ENCODE measurements at regions not wholly inside any gene's neighbourhood (a gene's known extent, or its start where the extent isn't known, plus 50 kb on each side); places are given as distances from the start of the nearest gene placed in this dataset.

DNA sequence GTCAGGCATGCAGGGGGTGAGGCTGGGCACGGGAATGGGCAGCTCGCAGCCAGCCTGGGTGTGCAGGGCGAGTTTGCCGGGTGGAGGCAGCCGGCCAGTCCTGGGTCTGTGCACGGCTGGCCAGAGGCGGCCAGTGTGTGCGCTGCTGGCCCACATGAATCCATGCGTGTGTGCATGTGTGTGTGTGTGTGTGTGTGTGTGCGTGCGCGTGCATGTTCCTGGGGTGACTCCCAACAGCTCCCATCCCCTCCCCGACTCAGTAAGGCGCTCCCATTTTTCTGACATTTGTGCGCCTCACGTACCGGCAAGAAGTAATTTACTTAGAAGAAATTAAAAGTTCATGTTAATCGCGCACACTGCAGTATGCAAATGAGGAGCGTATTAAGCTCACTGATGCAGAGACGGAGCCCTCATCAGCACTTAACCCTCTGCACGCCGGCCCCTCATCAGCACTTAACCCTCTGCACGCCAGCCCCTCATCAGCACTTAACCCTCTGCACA lies 55.4 kb upstream of the ACSF3 start:
- Mint-ChIP-seq H3K27ac (no peak overlapping the region), H3K36me3 (ENCODE audit: low read depth) (no peaks in the 10 kb centered on the region), H3K9me3 (no peaks in the 10 kb centered on the region), H3K4me1 (peaks cover 18% of the 10 kb centered on the region), H3K27me3 (peaks cover 8% of the 10 kb centered on the region), H3K4me3 (no peak overlapping the region)
- no peak for ATAC-seq (ENCODE audit: low read depth)
- DNase-seq = no peak
- CTCF ChIA-PET = no interaction called here
- intact Hi-C loops (cut with micrococcal nuclease) = no loop called here
- POLR2A ChIA-PET = interaction anchor here (1.0 to 1.2 kb wide), 2 partner anchors 62 to 116 kb away, joined by 3 read pairs; partner anchors contain the start of gene CBFA2T3
- TF ChIP-seq, protein P1, sequence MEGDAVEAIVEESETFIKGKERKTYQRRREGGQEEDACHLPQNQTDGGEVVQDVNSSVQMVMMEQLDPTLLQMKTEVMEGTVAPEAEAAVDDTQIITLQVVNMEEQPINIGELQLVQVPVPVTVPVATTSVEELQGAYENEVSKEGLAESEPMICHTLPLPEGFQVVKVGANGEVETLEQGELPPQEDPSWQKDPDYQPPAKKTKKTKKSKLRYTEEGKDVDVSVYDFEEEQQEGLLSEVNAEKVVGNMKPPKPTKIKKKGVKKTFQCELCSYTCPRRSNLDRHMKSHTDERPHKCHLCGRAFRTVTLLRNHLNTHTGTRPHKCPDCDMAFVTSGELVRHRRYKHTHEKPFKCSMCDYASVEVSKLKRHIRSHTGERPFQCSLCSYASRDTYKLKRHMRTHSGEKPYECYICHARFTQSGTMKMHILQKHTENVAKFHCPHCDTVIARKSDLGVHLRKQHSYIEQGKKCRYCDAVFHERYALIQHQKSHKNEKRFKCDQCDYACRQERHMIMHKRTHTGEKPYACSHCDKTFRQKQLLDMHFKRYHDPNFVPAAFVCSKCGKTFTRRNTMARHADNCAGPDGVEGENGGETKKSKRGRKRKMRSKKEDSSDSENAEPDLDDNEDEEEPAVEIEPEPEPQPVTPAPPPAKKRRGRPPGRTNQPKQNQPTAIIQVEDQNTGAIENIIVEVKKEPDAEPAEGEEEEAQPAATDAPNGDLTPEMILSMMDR (IDR thresholded peaks at IDR 0.05) = no peak

DNA sequence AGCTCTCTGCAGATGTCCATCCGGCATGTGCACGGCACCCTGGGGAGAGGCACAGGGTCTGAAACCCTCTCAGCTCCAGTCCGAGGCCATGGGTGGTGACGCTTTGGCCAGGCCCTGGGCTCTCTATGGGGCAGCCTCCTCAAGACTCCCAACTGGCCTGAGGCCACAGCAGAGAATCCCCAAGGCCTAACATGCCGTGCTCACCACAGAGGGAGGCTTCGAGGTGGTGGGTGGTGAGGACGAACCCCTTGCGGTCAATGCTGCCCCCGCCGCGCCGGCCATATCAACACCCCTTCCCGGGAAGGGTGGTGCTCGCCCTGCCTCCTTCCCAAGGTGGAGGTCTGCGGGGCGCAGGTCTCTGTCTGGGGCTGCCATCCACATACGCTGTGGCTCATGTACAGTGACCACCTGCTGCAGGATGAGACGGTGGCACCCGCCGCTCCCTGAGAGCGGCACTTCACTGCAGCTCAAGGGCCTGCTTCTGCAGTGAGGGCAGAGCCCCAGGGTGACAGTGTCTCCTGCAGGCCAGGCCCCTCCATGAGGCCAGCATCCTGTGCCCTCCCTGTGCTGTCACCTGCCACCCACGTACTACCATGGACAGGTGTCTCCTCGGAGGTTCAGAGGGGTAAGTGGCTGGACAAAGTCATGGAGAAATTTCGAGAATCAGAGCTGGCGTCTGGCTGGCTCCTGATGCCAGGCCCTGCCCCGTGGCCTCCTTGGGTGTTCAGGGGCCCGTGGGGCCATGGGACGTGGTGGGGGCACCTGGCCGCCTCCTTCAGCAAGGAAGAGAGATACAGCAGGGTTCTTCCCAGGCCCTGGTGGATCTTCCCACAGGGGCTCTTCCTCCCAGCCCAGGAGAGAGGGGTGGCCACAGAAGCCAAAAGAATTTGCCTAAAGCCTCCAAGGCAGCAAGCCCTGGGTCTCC lies 54.6 kb upstream of the ACSF3 start:
- POLR2A ChIA-PET = interaction anchor here (0.6 to 1.8 kb wide), 4 partner anchors 11 to 115 kb away, joined by 3 to 6 read pairs (median 3); partner anchors contain the start of gene CBFA2T3
- intact Hi-C loops (cut with micrococcal nuclease) = no loop called here

DNA sequence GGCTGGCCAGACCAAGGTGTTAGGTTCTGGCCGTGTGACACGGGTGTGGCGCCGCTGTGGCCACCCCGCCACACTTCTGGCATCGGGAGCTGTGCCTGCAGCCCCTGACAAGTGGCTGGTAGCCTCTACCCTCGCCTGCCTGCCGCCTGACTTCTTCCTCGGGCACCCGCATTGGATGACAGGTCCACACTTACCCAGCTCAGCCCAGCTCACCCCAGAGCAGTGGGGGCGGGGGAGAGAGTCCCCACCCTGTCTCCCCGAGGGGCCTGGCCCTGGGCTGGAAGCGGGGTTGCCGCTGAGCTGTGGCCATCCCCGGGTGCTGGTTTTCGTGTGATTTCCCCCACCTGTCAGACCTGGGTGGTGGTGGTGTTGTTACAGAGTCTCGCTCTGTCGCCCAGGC lies 53.9 kb upstream of the ACSF3 start:
- DNase-seq (no peak), ATAC-seq (ENCODE audit: low read depth) (peak; percentile 78)
- ChIA-PET POLR2A (interaction anchor here (0.5 to 1.8 kb wide), 2 partner anchors 53 to 72 kb away, joined by 5 to 6 read pairs; no protein-coding TSS in a partner anchor), CTCF (no interaction called here)
- TF ChIP-seq, protein P1 (IDR thresholded peaks at IDR 0.05) = no peak
- no peak overlapping the region for H3K27ac Mint-ChIP-seq
- H3K4me3 Mint-ChIP-seq = no peak overlapping the region
- H3K27me3 Mint-ChIP-seq = peaks cover 11% of the 10 kb centered on the region
- no peaks in the 10 kb centered on the region for H3K9me3 Mint-ChIP-seq
- peaks cover 12% of the 10 kb centered on the region for H3K4me1 Mint-ChIP-seq
- intact Hi-C loops (cut with micrococcal nuclease) = no loop called here
- H3K36me3 Mint-ChIP-seq (ENCODE audit: low read depth) = no peaks in the 10 kb centered on the region

More for the DNA sequence above, 54.6 kb upstream of the ACSF3 start:
- TF ChIP-seq, protein P1 (IDR thresholded peaks at IDR 0.05) = no peak
- CTCF ChIA-PET = no interaction called here
- ATAC-seq (ENCODE audit: low read depth) (no peak), DNase-seq (no peak)
- H3K27ac Mint-ChIP-seq = no peak overlapping the region
- no peaks in the 10 kb centered on the region for H3K9me3 Mint-ChIP-seq
- no peak overlapping the region for H3K4me3 Mint-ChIP-seq
- peaks cover 12% of the 10 kb centered on the region for H3K4me1 Mint-ChIP-seq
- no peaks in the 10 kb centered on the region for H3K36me3 Mint-ChIP-seq (ENCODE audit: low read depth)
- H3K27me3 Mint-ChIP-seq = peaks cover 8% of the 10 kb centered on the region

DNA sequence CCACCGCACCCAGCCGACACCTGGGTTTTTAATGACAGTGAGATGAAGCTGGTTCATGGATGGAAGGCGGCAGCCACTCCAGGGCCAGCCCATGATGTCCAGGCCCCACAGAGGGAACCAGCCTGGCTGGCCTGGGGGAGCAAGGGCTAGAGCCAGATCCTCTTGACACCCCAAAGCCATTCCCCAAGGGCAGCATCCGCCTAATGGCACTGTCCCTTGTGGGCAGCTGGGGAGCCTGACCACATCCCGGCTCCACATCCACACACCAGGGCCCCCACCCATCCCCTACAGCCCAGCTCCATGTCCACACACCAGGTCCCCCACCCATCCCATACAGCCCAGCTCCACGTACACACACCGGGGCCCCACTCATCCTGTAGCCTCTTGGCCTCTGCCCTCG lies 53.3 kb upstream of the ACSF3 start:
- peaks cover 12% of the 10 kb centered on the region for H3K4me1 Mint-ChIP-seq

More for the DNA sequence above, 53.3 kb upstream of the ACSF3 start:
- Mint-ChIP-seq H3K9me3 (no peaks in the 10 kb centered on the region), H3K36me3 (ENCODE audit: low read depth) (no peaks in the 10 kb centered on the region), H3K27ac (no peak overlapping the region), H3K27me3 (peaks cover 11% of the 10 kb centered on the region), H3K4me3 (no peak overlapping the region)
- no peak for DNase-seq
- ChIA-PET POLR2A (interaction anchor here (0.5 to 1.8 kb wide), 2 partner anchors 52 to 72 kb away, joined by 5 to 6 read pairs; no protein-coding TSS in a partner anchor), CTCF (no interaction called here)
- TF ChIP-seq, protein P1 (IDR thresholded peaks at IDR 0.05) = no peak
- intact Hi-C loops (cut with micrococcal nuclease) = no loop called here
- ATAC-seq (ENCODE audit: low read depth) = no peak
